GM12875 (cell line): ENCODE measurements at regions not wholly inside any gene's neighbourhood (a gene's known extent, or its start where the extent isn't known, plus 50 kb on each side); places are given as distances from the start of the nearest gene placed in this dataset.

Experiments used
- H3K4me3 ChIP-seq: one replicate; pipeline ENCODE4 v1.5.1; 2011; ENCODE audit warnings: low read depth, low read length, control low read depth
- CTCF ChIP-seq: IDR thresholded peaks from 2 replicates; pipeline ENCODE4 v1.5.1; 2011; ENCODE audit warnings: low read depth, mild to moderate bottlenecking, control low read depth, inconsistent platforms, low read length, moderate library complexity, borderline replicate concordance; ENCODE audit not compliant: insufficient read depth

DNA sequence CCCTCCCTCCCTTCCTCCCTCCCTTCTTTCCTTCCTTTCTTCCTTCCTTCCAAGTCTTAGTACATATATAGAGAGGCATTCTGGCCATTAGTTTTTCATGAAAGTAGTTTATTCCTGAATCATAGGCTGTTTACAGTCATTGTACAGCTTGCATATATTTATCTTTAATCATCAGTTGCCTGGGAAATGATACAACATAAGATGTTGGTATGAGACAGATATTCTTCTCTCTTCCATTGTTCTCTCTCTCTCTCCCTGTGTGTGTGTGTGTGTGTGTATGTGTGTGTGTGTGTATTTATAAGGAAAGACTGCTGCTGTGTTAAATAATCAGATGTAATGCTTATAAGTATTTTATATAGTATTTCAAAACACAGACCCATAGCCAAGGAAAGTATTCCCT is 289.8 kb upstream of the UBE2E3 start:
- TF ChIP-seq CTCF = no peak
- no peak overlapping the region for H3K4me3 ChIP-seq

GRCh38 chr2:180682871-180683270 is 297.5 kb upstream of the UBE2E3 start:
- H3K4me3 ChIP-seq = no peak overlapping the region
- TF ChIP-seq CTCF = no peak

GRCh38 chr2:180679693-180680092 is 300.7 kb upstream of the UBE2E3 start:
- H3K4me3 ChIP-seq = no peak overlapping the region

DNA sequence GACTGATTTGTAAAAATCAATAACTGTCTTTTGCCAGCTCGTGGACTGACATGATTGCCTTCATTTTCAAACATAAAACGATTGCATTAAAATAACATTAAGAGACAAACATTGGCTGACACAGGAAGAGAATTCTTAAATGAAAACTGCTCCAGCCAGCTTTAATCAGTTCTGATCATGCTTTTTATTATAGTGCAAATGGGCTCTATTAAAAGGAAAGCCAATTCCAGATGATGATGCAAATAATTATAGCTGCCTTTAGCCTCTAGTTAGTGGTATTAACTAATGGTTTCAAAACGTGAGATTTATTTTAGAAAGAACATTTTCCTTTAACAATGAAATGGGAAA is 301.8 kb upstream of the UBE2E3 start:
- TF ChIP-seq CTCF = no peak
- H3K4me3 ChIP-seq = no peak overlapping the region

More at GRCh38 chr2:180679693-180680092, 300.7 kb upstream of the UBE2E3 start:
- TF ChIP-seq CTCF = no peak

GRCh38 chr2:180677930-180678624 is 302.3 kb upstream of the UBE2E3 start:
- no peak for TF ChIP-seq CTCF
- no peak overlapping the region for H3K4me3 ChIP-seq

GRCh38 chr2:180677200-180677599 is 303.2 kb upstream of the UBE2E3 start:
- no peak for TF ChIP-seq CTCF
- H3K4me3 ChIP-seq = no peak overlapping the region

- TF ChIP-seq CTCF = no peak
- H3K4me3 ChIP-seq = no peak overlapping the region
These were observed 303.8 kb upstream of the UBE2E3 start for GRCh38 chr2:180676520-180677025.
